EL (cell line): ENCODE measurements at regions not wholly inside any gene's neighbourhood (a gene's known extent, or its start where the extent isn't known, plus 50 kb on each side); places are given as distances from the start of the nearest gene placed in this dataset.
"Not testable (repeated sequence)": the region's sequence is repeated elsewhere in the genome, so short reads cannot be mapped to it uniquely, and the experiment has no call there.

Source experiments
- DNase-seq: peaks from one replicate; pipeline ENCODE4 v3.0.0-alpha.2; 2016

DNA sequence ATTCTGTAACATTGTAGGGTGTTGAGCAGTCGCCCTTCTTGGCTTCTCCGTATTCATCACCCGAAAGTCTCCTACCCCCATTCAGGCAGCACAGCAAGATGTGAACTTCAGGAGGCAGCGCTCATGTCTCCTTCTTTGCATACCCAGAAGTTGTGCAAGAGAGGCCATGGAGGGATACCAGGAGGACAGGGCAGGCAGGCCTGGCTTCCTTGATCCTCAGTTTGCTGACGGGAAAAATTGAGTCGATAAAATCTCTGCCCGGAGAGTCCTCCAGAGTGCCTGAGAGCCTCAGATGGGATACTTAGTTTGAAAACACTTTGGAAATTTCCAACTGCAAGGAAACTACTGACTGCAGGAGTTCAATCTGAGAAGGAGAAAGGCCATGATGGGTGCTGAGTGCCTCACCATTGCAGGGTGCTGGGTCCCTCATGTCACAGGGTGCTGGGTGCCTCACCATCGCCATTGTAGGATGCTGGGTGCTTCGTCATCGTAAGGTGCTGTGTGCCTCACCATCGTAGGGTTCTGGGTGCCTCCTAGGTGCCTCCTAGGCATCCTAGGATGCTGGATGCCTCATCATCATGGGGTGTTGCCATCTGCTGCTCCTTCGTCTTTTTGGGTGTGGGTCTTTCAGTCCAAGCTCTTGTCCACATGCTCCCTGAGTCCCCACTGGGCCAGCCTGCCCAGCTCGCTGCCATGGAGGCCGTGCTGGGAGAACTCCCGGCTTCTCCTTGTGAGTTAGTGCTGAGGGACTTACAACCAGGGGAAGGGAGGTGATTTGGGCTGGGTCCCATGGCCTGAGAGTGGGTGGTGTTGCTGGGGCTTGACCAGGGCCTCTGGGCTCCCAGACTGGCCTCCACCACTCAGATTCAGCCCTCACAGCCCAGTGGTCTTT lies 162.4 kb downstream of the DDX1 start:
- no peak for DNase-seq

- DNase-seq = no peak
Measured at GRCh38 chr2:15754703-15755099, 163.0 kb downstream of the DDX1 start.

GRCh38 chr2:15755528-15755927 lies 163.9 kb downstream of the DDX1 start:
- no peak for DNase-seq

- DNase-seq = no peak
Measured at GRCh38 chr2:15756011-15756550, 164.4 kb downstream of the DDX1 start.

DNA sequence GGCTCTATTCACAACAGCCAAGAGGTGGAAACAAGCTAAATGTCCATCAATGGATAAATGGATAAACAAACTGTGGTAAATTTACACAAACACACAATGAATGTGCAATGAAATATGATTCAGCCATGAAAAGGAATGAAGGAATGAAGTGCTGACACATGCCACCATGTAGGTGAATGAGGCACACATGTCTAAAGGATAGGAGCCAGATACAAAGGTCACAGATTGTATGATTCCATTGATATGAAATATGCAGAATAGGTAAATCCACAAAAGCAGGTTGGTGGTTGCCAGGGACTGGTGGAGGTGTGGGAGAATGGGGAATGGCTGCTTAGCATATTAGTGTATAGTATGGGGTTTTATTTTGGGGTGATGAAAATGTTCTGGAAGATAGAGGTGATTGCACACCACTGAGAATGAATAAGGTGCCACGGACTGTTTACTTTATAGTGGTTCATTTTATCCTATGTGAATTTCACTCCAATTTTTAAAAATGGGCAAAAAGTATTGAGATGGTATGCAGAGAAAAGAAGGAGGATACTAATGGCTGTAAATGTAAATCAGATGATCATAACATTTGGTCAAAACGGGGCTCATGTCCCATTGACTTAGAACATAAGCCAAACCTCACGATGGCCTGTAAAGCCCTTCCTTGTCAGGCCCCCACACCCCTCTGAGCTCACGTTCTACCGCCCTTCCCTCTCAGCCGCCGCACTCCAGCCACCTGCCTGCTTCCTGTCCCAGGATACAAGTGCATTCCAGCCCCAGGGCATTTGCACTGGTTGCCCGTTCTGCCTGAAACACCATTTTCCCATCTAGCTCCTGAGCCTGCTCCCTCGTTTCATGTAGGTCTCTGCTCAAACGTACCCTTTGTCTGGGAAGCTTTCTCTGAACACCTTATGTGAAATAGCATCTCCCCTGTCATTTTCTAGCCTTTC lies 165.5 kb downstream of the DDX1 start:
- DNase-seq = no peak

GRCh38 chr2:15757820-15758586 lies 166.3 kb downstream of the DDX1 start:
- DNase-seq = no peak

- DNase-seq = no peak
Measured at GRCh38 chr2:15758848-15759247, 167.2 kb downstream of the DDX1 start.

- no peak for DNase-seq
Measured at GRCh38 chr2:15759385-15759784, 167.7 kb downstream of the DDX1 start.

- DNase-seq = not testable (repeated sequence)
Measured at GRCh38 chr2:15759791-15760190, 168.1 kb downstream of the DDX1 start.

DNA sequence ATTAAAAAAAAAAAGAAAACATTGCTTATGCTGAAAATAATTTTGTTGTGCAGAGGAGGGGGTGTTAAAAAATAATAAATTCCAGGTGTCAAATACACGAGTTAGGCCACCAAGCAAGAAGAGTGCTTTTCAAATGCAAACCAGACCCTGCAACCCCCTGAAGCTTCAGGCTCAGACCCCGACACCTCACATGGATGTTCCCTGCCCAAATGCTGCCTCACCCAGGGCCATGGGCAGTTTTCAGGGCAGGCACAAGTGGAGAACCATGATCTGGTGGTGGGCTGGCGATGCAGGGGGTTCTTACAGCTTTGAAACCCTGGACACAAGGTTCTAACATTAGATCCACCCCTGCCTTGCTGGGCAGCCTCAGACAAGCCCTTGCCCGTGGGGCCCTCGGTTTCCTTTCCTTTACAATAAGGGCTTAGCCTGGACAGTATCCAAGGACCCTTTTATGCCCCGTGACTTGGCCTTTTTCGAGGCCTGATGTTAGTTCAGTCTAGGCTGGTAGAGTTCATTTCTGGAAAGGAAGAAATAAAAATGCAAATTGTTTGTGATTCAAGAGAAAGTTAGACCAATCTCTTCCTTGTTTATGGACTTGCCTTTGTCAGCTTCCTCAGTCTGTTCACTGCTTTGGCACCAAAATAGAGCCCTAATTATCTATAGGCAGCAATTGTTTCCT lies 168.7 kb downstream of the DDX1 start:
- no peak for DNase-seq

DNA sequence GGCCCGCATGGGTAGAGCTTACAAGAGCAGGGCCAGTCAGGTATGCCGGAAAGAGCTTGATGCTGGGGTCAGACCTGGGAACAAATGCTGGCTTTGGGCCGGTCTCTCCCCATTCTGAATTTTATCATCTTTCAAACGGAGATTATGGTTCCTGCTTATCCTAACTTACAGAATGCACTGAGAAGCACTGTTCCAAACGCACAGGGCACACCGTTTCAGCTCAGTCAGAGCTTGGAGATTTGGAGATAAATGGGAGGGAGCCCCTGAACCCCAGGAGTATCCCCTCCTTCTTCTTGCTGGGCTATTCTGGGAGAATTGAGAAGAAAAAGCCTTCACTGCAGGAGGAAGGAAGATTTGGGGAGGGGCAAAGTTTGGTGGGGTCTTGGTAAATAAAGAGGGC lies 169.4 kb downstream of the DDX1 start:
- no peak for DNase-seq

DNA sequence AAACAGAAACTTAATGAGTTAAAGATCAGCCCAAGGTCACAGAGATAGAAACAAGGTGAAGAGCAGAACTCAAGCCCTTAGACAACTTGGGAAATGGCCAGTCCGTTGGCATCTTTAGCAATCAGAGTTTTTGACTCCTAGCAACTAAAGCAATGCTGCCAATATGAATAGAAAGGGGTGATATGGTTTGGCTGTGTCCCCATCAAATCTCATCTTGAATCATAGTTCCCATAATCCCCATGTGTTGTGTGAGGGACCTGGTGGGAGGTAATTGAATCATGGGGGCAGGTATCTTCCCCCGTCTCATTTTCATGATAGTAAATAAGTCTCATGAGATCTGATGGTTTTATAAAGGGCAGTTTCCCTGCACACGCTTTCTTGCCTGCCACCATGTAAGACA lies 170.2 kb downstream of the DDX1 start:
- DNase-seq = no peak

- DNase-seq = no peak
Measured at GRCh38 chr2:15762449-15762848, 170.8 kb downstream of the DDX1 start.

DNA sequence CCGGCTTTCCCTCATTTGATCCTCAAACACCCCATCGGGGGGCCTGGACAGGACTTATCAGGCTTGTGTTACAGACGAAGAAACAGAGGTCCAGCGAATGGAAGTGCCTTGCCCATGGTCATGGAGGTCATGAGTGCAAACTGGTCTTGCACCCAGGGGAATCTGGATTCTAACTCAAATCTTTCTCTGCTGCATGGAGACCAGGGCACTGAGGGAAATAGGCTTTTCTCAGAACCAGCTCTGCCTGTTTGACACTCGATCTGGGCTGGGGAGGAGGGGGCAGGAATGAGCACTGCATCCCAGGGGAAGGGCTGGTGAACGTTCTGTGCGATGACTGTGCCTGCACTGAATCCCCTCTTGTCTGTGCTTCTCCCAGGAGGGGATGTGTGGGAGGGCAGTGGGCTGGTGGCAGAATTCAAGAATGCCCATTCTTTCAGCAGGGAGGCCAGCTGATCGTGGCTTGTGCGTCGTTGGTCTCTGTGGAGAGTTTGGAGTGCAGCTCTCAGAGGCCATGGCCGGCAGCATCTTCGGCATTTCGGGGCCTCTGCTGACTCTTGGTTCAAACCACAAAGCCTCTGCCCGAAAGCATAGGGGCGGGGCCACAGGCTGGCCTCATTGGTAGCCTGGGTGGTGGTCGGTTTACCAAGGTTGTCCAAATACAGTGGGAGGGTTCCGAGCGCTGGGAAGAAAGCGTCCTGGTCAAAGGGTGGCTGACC lies 171.6 kb downstream of the DDX1 start:
- DNase-seq = no peak

DNA sequence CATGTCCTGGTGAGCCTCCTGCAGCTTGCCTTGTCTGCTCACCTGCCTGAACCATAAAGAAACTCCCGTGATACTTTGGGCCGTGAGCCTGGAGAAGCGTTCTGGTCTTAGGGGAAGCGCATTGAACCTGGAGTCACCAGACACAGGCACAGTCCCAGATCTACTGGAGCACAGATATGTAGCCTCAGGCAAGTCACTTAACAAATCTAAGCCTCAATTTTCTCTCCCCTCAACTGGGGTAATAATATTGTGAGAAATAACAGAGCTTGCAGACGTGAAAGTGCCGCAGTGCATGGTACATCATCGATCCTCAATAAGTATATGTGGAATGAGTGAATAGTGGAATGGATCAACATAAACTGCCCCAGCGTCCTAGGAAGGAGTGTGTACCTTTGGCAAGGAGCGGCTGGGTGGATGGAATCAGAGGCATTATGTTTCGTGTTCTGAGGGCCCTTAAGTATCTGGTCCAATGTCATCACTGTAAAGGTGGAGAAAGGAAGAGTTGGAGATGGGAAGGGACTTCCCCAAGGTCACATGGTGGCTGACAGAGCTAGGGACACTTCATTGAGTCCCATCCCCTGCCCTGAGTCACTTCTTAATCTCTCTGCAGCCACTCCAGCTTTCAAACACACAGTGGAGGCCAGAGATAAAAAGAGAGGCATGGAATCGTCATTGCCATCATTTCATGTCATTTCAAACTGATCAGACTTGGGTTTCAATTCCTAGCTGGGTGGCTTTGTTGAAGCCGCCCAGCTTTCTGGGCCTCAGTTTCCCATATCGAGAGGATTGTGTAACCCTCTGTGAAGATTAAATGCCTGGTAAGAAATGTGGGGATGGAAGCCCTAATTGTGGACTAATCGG lies 172.4 kb downstream of the DDX1 start:
- DNase-seq = no peak

- no peak for DNase-seq
Measured at GRCh38 chr2:15764683-15765011, 173.0 kb downstream of the DDX1 start.

- DNase-seq = no peak
Measured at GRCh38 chr2:15765211-15765610, 173.5 kb downstream of the DDX1 start.

DNA sequence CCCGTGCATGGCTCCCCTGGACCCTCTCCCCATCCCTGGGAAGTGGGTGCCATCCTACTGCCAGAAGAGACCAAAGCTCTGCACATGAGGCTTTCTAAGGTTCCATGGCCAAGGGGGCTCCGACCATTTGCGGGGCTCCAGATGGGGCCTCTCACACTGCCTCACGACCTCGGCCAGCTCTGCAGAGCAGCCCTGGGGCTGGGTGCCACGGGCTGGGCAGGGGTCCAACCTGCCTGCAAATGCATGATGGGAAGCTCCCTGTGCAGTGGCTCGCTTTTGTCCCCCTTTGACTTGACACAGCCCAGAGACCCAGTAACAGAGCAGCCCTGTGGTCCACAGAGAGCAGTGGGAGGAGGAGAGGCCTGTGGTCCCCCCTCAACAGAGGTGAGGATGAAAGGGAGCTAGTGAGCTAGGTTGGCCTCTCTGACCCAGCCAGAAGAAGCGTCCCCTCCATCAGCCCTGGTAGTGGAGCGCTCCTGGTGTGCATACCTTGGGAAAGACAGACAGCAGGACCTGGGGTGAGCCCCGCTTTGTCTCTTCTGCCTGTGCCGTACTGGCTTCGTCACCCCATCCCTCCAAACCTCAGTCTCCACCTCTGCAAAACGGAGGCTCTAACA lies 174.1 kb downstream of the DDX1 start:
- DNase-seq = no peak

DNA sequence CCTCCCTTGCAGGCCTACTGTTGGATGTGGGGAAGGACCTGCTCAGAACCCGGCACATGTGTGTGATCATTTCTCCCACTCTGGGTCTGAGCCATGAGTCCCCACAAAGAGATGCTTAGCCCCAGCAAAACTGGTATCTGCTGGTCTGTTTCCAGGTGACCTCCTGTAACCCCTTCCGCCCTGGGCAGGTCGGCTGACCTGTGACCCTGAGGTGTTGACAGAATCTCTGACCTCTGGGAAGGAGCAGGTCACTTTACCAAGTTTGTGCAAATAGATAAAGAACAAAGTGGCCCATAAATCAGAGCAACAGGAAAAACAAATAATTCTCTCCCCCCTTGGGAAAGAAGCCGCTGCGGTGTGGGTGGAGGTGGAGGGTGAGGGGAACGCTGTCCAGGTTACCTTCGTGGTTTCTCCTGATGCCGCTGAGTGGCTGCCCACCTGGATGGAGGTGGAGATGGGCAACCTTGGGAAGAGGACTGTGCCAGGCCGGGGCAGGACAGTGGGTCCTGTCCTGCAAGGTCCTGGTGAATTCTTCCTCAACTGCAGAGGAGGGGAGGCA lies 174.0 kb upstream of the MYCN start:
- no peak for DNase-seq
